ENCODE measurements at regions not wholly inside any gene's neighbourhood (a gene's known extent, or its start where the extent isn't known, plus 50 kb on each side); places are given as distances from the start of the nearest gene placed in this dataset.
"Not testable (repeated sequence)": the region's sequence is repeated elsewhere in the genome, so short reads cannot be mapped to it uniquely, and the experiment has no call there.

DNA sequence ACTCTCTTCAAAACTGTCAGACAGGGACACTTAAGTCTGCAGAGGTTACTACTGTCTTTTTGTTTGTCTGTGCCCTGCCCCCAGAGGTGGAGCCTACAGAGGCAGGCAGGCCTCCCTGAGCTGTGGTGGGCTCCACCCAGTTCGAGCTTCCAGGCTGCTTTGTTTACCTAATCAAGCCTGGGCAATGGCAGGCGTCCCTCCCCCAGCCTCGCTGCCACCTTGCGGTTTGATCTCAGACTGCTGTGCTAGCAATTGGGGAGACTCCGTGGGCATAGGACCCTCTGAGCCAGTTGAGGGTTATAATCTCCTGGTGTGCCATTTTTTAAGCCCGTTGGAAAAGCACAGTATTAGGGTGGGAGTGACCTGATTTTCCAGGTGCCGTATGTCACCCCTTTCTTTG is 253.7 kb downstream of the TMEM161B start:
- CTCF ChIA-PET; SMC1A ChIA-PET (ENCODE audit: uncharacterized antibody, unreplicated experiment); intact Hi-C loops (cut with micrococcal nuclease; ENCODE audit: unreplicated experiment); H3K27ac ChIP-seq (ENCODE audit: control insufficient read depth, insufficient read depth); H2AFZ ChIP-seq (ENCODE audit: control insufficient read depth, low read depth, low read length); H3K27me3 ChIP-seq (replicated peaks in 1 of 2; ENCODE audit: control insufficient read depth in 2 of 2, insufficient read depth in 2 of 2, low read length in 1 of 2); H3K36me3 ChIP-seq (ENCODE audit: control insufficient read depth in 2 of 2, insufficient read depth in 2 of 2, low read length in 1 of 2); FAIRE-seq; in situ Hi-C loops (cut with MboI); DNase-seq (ENCODE audit: low read depth, low spot score); ATAC-seq; POLR2A ChIA-PET; H3K4me2 ChIP-seq (ENCODE audit: control insufficient read depth, insufficient read depth); H4K20me1 ChIP-seq (ENCODE audit: control insufficient read depth, insufficient read depth); BruUV-seq (replicated peaks); RAD21 ChIA-PET (ENCODE audit: unreplicated experiment); H3K79me2 ChIP-seq (ENCODE audit: control insufficient read depth, insufficient read depth, low read length); H3K4me3 ChIP-seq; H3K9ac ChIP-seq (ENCODE audit: control insufficient read depth, insufficient read depth, low read length); H3K9me3 ChIP-seq (replicated peaks; ENCODE audit: control insufficient read depth, insufficient read depth, low read length); H3K4me1 ChIP-seq (ENCODE audit: control insufficient read depth, insufficient read depth, low read length): not testable (repeated sequence)
- WGBS (ENCODE audit: insufficient coverage, insufficient replicate concordance, low lambda C conversion rate, missing lambda C conversion rate) = 34% methylated on average over 7 of the region's 7 CpGs

DNA sequence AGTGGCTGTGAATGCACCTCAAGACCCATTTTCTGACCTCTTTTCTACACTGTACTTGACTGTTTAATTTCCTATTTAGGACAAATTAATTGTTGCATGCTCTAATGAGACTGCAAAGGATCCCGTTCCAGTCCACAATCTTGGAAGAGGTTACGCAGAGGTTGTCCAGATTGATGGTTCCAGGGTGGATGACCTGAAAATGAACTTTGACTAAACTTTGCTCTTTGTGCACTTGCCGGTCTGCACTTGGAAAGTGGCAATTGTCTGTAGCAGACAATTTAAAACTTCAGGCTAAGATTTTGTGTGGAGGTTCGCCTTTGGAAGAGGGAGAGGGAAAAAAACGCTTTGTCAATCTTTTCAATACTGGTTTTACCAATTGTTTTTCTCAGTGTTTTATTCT is 267.8 kb downstream of the TMEM161B start:
- H3K9me3 ChIP-seq (replicated peaks; ENCODE audit: control insufficient read depth, insufficient read depth, low read length) = no peaks in the 10 kb centered on the region
- DNase-seq (ENCODE audit: low read depth, low spot score) = no peak
- SMC1A ChIA-PET (ENCODE audit: uncharacterized antibody, unreplicated experiment) = no interaction called here
- H3K79me2 ChIP-seq (ENCODE audit: control insufficient read depth, insufficient read depth, low read length) = no peaks in the 10 kb centered on the region
- H3K9ac ChIP-seq (ENCODE audit: control insufficient read depth, insufficient read depth, low read length) = no peak overlapping the region
- 30% methylated on average over 5 of the region's 5 CpGs for WGBS (ENCODE audit: insufficient coverage, insufficient replicate concordance, low lambda C conversion rate, missing lambda C conversion rate)
- intact Hi-C loops (cut with micrococcal nuclease; ENCODE audit: unreplicated experiment) = no loop called here
- H3K4me2 ChIP-seq (ENCODE audit: control insufficient read depth, insufficient read depth) = no peak overlapping the region
- POLR2A ChIA-PET = no interaction called here
- CTCF ChIA-PET = no interaction called here
- RAD21 ChIA-PET (ENCODE audit: unreplicated experiment) = no interaction called here
- ATAC-seq = no peak
- no peak for FAIRE-seq
- no peak overlapping the region for H2AFZ ChIP-seq (ENCODE audit: control insufficient read depth, low read depth, low read length)
- H3K4me1 ChIP-seq (ENCODE audit: control insufficient read depth, insufficient read depth, low read length) = no peaks in the 10 kb centered on the region
- no peak overlapping the region for H3K27ac ChIP-seq (ENCODE audit: control insufficient read depth, insufficient read depth)
- H3K4me3 ChIP-seq = no peak overlapping the region
- no peaks in the 10 kb centered on the region for H3K36me3 ChIP-seq (ENCODE audit: control insufficient read depth in 2 of 2, insufficient read depth in 2 of 2, low read length in 1 of 2)
- BruUV-seq (replicated peaks) = no TSS peak
- H4K20me1 ChIP-seq (ENCODE audit: control insufficient read depth, insufficient read depth) = no peaks in the 10 kb centered on the region
- H3K27me3 ChIP-seq (replicated peaks in 1 of 2; ENCODE audit: control insufficient read depth in 2 of 2, insufficient read depth in 2 of 2, low read length in 1 of 2) = no peaks in the 10 kb centered on the region
- in situ Hi-C loops (cut with MboI) = no loop called here
- TF ChIP-seq, protein P1, sequence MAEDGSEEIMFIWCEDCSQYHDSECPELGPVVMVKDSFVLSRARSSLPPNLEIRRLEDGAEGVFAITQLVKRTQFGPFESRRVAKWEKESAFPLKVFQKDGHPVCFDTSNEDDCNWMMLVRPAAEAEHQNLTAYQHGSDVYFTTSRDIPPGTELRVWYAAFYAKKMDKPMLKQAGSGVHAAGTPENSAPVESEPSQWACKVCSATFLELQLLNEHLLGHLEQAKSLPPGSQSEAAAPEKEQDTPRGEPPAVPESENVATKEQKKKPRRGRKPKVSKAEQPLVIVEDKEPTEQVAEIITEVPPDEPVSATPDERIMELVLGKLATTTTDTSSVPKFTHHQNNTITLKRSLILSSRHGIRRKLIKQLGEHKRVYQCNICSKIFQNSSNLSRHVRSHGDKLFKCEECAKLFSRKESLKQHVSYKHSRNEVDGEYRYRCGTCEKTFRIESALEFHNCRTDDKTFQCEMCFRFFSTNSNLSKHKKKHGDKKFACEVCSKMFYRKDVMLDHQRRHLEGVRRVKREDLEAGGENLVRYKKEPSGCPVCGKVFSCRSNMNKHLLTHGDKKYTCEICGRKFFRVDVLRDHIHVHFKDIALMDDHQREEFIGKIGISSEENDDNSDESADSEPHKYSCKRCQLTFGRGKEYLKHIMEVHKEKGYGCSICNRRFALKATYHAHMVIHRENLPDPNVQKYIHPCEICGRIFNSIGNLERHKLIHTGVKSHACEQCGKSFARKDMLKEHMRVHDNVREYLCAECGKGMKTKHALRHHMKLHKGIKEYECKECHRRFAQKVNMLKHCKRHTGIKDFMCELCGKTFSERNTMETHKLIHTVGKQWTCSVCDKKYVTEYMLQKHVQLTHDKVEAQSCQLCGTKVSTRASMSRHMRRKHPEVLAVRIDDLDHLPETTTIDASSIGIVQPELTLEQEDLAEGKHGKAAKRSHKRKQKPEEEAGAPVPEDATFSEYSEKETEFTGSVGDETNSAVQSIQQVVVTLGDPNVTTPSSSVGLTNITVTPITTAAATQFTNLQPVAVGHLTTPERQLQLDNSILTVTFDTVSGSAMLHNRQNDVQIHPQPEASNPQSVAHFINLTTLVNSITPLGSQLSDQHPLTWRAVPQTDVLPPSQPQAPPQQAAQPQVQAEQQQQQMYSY (CRISPR knock-in tag; IDR thresholded peaks at IDR 0.05) = no peak
- TF ChIP-seq CBX3 (IDR thresholded peaks at IDR 0.05; ENCODE audit: borderline replicate concordance, low read depth) (no peak), BCL11A (IDR thresholded peaks at IDR 0.05; ENCODE audit: low read depth, low read length) (no peak), GABPA (IDR thresholded peaks at IDR 0.05; ENCODE audit: low read depth) (no peak), SREBF1 (IDR thresholded peaks at IDR 0.05; ENCODE audit: low read length) (no peak), TCF12 (IDR thresholded peaks at IDR 0.05; ENCODE audit: low read depth, low read length) (no peak), EZH2 (IDR thresholded peaks at IDR 0.05; ENCODE audit: borderline replicate concordance, control insufficient read depth, low read depth, low read length) (no peak), NRF1 (conservative IDR thresholded peaks at IDR 0.05; ENCODE audit: low read depth, low read length) (no peak), ZNF622 (IDR thresholded peaks at IDR 0.05) (no peak), MXI1 (IDR thresholded peaks at IDR 0.05; ENCODE audit: low read depth, low read length) (no peak), LARP7 (IDR thresholded peaks at IDR 0.05) (no peak), POLR2AphosphoS2 (IDR thresholded peaks at IDR 0.05; ENCODE audit: low read depth, low read length) (no peak)
- TF ChIP-seq, protein P2, sequence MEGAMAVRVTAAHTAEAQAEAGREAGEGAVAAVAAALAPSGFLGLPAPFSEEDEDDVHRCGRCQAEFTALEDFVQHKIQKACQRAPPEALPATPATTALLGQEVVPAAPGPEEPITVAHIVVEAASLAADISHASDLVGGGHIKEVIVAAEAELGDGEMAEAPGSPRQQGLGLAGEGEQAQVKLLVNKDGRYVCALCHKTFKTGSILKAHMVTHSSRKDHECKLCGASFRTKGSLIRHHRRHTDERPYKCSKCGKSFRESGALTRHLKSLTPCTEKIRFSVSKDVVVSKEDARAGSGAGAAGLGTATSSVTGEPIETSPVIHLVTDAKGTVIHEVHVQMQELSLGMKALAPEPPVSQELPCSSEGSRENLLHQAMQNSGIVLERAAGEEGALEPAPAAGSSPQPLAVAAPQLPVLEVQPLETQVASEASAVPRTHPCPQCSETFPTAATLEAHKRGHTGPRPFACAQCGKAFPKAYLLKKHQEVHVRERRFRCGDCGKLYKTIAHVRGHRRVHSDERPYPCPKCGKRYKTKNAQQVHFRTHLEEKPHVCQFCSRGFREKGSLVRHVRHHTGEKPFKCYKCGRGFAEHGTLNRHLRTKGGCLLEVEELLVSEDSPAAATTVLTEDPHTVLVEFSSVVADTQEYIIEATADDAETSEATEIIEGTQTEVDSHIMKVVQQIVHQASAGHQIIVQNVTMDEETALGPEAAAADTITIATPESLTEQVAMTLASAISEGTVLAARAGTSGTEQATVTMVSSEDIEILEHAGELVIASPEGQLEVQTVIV (IDR thresholded peaks at IDR 0.05; ENCODE audit: borderline replicate concordance, partially characterized antibody) = no peak

All from GM12878 (cell line).